ENCODE measurements at regions not wholly inside any gene's neighbourhood (a gene's known extent, or its start where the extent isn't known, plus 50 kb on each side); places are given as distances from the start of the nearest gene placed in this dataset.

- TF ChIP-seq CTCF (IDR thresholded peaks at IDR 0.05; ENCODE audit: low read depth, low read length) (no peak), EZH2phosphoT487 (IDR thresholded peaks at IDR 0.05; ENCODE audit: low read depth) (no peak)
These were observed 225.9 kb upstream of the SESN3 start for GRCh38 chr11:95456714-95457491.

Data from OCI-LY3 (cell line).